ENCODE measurements at regions not wholly inside any gene's neighbourhood (a gene's known extent, or its start where the extent isn't known, plus 50 kb on each side); places are given as distances from the start of the nearest gene placed in this dataset.

DNA sequence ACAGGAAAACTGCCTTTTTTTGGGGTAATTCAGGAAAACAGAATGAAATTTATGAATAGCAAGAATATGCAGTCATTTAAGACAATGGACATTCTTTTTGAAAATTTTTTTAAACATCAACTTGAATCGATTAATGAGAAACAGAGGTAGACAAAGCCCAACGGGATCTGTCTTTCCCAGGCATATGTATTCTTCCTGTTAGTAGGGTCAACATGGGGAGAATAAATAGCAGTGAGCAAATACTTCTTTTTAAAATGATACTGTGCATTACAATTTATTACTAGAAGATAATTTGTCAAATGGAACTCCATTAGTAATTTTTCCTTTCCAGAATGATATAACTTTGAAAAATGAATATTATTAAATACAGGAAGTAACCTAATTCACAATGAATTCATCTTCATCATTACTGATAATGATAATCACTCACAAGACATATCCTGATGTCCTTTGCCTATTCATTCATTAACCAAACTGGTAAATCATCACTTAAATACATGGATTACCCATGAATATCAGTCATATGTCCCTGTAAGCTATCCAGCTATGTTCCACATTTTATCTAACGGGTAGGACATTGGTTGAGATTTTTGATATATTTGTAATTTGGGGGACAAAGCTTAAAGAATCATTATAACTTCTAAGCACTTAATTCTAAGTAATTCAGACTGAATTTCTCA, 209.2 kb upstream of the CDIN1 start:
- no peak for DNase-seq

DNA sequence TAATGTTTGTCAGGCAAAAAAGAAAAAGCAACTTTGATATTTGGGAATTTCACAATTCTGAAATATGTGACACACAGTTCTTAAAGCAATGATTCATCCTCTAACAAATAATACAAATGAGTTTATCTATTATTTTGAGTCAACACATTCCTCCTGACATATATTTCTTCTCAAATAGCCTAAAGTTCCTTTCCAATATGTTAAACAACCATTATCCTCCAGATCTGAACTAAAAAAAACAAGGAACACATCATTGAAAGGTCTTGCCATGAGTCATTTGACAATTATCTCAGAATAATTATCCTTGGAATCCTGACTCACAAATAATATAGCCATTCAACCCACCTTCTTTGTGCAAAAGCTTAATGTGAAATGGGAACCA, 208.7 kb upstream of the CDIN1 start:
- no peak for DNase-seq

DNA sequence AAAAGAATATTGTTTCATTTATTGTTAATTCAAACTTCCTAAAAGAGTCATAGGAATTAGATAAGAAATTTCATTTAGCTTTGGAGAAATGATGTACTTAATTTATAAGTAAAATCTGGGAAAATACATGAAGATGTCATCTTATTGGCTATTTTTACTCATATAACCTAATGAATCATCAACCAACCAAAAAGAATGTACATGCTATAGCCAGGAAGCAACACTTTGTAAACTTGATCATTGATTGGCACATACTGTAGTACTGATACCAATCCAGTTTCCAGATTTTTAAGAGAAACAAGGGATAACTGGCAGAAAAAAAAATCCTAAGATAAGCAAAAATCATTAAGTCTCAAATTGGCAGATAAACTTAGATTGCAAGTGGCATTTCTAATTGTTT, 207.9 kb upstream of the CDIN1 start:
- no peak for DNase-seq

DNA sequence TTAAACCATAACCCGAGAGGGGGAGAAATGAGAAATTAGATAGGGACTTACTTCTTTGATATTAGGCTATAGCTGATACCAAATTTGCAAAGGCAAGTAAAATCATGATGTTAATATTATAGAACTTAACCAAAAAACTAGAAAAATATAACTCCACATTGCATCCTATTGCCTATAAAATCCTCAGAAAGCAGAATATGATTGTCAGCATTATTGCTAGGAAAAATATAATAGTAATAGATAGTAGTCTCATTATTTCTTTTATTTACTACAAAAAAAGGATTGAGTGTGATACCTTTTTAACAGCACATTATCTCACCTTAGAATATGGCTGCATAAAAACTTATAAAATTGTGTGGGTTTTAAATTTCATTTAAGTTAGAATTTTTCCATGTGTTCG, 206.5 kb upstream of the CDIN1 start:
- no peak for DNase-seq

DNA sequence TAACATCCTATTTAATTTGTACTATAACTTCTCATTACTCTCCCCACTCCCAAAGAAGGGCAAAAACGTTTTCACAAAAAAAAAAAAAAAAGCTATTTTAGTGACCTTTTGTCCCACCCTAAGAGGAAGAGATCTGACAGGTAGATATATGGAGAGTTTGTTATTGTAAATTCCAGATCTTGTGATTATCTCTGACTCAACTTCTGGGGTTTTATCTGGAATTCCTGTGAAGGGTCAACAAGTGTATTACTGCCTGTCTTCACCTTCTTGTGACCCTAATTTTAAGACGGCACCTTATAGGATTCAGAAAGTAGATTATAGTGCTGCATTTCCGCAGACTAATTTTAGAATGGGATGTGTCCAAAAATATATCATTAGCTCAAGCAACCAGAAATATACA, 205.9 kb upstream of the CDIN1 start:
- no peak for DNase-seq

DNA sequence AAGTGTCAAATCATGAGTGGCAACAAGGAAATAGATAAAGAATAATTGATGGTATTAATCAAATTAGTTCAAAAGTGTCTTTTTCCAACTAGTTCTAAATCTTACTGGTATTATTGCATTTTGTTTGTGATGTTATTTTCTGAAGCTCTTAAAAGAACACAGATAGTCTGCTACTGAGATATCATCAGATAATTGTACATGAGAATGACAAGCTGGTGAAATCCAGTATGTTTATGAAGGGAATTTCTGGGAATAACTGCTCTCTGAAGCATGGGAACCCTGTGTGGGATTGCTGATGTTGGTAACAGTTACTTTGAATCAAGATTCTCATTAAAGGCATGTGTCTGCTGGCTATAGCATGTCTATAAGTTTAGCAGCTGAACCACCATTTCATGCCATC, 190.3 kb upstream of the CDIN1 start:
- DNase-seq = no peak

DNA sequence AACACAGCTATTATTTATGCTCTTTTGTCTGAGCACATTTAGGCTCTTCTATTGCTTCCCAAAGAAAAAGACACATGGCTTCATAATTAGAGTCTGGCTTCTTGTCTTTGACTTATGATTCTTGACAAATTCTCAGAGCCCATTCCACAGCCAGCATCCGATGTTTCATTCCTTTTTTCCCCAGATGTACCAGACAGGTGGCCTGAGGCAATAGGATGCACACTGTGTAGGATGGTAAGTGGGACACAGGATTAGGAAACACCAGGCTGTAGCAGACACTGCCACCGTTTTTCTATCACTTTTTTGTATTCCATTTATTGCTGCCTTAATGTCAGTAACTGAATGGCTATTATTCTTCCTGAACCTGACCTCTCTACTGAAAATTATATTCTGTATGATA, 188.9 kb upstream of the CDIN1 start:
- DNase-seq = no peak

DNA sequence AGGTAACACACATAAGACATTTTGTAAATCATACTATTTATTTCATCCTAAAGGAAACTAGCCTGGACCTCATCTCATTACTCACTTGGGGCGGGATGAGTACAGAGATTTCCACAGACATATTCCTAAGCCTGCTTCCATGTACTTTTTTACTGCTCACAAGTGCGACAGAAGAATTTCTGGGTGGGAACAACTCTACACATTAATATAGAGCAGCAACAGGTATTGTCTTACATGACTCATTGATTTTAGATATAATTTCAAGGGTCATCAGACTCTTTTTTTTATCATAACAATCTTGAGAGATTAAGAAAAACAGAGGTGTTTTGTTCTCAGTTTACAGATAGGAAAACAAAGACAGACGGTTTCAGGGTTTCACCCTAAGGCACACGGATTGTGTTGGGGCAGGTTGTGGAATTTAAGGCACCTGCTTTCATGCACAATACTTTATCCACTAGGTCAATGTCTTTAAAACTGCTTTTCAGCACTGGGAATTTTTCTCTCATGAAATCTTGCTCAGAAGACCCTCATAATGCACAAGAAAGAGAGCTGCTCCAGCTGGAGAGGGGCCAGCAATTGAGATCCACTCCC, 186.7 kb upstream of the CDIN1 start:
- no peak for DNase-seq

DNA sequence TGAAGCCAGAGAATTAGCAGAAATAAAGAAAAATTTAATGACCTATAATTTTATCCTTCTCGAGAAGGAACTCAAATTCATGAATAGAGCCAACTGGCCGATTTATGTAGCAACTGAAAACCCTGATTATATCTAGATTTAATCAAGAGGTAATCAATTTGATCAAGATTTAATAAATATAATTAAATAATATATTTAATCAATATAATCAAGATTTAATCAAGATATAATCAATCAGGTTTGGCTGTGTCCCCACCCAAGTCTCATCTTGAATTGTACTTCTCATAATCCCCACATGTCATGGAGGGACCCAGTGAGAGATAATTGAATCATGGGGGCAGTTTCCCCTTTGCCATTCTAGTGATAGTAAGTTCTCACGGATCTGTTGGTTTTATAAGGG, 181.2 kb upstream of the CDIN1 start:
- DNase-seq = no peak

DNA sequence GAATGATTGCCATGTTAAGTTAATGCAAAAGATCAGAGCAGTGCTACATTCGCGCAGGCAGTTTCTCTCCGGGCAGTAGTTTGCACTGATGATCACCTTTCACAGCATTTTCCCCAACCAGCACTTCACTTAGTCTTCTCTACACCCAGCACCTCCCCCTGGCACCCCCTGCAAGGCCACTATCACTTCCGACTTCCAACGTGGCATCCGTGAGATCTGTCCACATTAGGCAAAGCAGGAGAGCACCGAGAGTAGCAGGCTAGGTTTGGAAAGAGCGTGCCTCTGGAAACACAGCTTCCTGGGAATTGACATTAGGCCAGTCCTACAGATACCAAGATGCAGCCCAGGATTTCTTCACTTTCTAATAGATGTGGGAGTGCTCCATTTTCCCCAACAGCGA, 180.2 kb upstream of the CDIN1 start:
- no peak for DNase-seq

DNA sequence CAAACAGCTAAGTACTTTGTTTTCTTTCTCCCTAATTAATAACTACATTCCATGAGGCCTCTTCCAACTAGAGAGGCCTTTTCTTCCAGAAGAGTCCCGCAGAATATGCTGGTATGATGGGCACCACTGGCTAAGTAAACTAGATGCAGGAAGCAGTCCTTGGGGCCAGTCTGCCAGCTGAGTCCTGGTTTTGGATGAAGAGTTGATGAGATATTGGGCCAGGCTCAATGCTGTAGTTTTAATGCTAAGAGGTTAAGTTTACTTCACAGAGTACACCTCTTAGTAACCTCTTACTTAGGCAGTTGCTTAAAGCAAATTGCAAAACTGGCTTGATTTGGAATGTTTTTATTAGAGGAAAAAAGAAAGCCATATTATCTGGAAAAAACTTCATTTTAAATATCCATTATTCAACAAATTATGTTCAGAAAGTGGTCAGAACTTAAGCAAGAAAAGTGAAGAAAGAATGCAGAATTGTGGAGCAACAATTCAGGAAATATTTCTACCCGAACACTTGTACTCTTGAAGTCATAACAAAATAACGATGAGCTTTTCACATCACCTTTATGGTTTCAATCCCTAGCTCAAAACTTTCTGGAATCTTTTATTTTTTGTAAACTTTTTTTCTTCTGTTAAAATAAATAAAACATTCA, 178.4 kb upstream of the CDIN1 start:
- DNase-seq = no peak

DNA sequence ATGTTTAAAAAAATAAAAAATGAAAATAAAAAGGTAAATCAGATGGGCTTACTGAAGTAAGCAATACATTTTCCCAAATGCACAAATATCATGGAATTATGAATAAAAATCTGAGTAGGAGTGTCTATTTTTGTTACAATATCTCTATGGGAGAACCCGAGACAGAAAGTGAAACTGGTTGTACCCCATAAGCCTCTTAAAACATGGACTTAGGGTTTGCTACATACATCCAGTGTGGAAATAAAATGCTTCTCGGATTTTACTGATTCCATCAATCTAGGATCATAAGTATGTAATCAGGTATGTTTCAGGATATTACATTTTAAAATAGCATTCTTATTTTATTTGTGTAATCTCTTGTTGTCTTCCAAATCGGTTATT, 177.8 kb upstream of the CDIN1 start:
- no peak for DNase-seq

DNA sequence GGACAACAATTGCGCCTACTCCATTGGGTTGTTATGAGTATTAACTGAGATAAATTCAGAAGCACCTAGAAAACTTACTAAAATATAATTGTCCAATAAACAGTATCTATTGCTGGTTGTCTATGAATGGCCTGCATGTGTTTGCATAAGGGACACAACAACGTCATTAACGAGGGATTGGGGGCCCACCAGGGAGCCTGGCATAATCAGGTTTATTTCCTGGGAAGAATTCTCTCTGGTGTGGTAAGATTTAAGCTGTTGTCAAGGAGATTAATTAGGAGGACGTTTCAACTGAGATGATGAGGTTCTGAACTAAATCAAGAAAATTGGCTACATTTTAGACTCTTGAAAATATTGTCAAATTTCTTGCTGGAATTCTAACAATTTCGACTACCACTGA, 176.1 kb upstream of the CDIN1 start:
- DNase-seq = peak; percentile 26

DNA sequence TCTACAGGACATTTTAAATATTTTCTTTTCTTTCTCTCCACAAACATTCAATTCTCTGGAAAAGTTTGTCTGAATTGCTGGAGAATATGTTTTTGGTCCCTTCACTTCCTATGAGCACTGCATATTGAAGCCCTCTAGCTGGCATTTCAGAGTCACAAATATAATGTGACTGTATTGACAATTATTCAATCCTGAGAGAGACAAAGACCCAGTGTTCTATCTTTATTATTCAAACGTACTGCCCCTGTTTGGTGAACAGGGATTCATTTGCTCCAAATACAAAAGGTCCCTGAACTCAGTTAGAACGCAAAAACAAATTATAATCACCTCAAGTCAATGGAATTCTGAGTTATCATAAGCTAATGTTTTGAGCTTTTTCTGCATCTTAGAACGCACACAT, 173.1 kb upstream of the CDIN1 start:
- no peak for DNase-seq

DNA sequence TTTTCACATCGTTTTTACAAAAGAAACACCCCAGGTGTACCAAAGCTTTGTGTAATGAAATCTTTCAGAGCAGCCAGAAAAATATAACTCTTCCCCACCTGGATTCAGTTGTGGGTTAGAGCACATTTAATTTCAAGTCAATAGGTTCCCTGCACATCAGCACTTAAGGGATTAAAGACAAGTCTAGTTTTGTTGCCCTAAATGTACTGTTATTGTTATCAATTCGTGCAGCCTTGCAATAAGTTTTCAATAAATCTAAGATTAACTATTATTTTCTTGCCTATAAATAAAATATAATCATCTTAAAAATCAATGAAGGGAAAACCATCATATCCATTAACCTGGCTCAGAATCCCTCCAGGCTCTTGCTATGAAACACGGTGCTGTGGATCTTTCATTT, 172.5 kb upstream of the CDIN1 start:
- DNase-seq = no peak

DNA sequence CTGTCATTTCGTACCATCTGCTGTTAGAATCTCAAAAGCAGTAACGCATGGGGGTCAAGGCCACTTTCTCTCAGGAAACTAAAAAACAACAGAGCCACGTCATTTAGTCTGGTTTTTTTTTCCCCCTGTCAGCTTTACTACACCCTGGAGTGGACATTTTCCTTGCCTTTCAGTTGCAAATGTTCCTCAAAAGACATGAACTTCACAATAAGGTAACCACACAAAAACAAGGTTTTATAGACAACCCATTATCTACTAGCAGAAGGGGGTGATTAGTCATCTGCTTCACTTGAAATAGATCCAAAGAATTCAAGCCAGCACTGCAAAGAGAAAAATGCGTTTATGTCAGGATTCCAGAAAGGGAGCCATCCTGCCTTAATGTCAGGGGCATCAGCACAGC, 171.8 kb upstream of the CDIN1 start:
- DNase-seq = peak; percentile 12

DNA sequence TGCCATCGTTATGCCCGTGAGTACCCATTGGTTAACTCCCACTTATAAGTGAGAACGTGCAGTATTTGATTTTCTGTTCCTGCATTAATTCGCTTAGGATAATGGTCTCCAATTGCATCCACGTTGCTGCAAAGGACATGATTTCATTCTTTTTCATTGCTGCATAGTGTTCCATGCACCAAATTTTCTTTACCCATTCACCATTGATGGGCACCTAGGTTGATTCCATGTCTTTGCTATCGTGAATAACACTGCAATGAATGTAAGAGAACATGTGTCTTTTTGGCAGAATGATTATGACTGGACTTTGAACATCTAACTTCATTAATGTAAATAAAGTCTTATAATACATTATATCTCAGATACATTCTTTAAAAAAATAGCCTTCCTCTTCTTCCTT, 169.6 kb upstream of the CDIN1 start:
- DNase-seq = no peak

DNA sequence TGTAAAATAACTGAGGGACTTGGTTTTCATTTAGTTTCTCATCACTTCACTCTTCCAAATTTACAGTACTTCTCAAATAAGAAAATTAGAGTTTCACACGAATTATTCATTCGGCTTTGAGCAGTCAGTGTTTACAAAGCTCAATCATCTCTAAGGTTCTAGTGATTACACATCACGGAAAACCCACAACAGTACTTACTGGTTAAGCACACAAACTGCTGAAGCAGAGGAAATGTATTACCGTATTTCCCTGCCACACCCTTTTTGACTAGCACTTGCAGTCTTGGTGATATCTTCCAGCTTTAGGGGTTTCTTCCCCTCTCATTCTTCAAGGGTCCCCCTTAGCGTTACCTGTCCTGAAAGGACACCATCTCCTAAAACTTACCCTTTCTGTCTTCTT, 164.8 kb upstream of the CDIN1 start:
- DNase-seq = no peak

DNA sequence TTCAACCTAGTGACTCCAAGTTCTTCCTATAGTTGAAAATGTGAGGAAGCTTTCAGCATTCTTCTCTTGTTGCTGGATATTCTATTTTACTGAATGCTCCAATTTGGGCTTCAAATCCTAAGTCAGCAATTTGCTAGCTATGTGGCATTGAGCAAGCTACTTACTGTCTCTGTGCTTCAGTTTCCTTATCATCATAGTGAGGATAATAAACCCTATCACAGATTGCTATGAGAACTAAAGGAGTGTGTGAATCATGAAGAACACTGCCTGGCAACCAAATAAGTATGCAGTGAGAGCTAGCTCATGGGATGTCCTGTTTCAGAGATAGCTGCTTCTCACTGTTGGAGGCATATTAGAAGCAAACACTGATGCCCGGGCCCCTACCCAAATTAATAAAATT, 163.8 kb upstream of the CDIN1 start:
- no peak for DNase-seq

DNA sequence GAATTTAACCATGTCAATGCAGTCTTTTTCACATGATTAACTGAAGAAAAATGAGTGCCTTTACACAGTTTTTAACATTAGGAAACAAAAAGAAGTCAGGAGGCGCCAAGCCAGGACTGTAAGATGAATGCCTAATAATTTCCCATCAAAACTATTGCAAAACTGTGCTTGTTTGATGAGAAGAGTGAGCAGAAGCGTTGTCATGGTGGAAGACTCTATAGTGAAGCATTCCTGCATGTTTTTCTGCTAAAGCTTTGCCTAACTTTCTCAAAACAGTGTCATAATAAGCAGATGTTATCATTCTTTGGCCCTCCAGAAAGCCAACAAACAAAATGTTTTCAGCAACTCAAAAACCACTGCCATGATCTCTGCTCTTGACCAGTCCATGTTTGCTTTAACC, 156.8 kb upstream of the CDIN1 start:
- no peak for DNase-seq

DNA sequence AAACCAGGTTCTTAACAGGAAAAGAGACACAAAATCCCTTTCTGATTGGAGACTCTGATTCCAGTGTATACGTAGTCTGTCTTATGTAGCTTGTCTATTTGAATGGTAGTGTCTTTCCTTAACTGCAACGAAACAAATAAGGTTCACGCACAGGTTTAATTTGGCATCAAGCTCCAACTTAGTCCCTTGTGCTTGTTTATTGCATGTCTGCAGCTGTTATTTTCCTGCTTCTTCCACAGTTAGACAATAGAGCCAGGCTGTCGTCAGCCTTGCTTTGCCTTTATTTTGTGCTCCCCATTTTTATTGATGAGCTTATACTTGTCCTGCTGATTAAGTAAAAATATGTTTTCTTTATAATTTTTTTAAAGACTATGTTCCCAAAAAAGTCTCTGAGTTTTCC, 152.7 kb upstream of the CDIN1 start:
- DNase-seq = no peak

DNA sequence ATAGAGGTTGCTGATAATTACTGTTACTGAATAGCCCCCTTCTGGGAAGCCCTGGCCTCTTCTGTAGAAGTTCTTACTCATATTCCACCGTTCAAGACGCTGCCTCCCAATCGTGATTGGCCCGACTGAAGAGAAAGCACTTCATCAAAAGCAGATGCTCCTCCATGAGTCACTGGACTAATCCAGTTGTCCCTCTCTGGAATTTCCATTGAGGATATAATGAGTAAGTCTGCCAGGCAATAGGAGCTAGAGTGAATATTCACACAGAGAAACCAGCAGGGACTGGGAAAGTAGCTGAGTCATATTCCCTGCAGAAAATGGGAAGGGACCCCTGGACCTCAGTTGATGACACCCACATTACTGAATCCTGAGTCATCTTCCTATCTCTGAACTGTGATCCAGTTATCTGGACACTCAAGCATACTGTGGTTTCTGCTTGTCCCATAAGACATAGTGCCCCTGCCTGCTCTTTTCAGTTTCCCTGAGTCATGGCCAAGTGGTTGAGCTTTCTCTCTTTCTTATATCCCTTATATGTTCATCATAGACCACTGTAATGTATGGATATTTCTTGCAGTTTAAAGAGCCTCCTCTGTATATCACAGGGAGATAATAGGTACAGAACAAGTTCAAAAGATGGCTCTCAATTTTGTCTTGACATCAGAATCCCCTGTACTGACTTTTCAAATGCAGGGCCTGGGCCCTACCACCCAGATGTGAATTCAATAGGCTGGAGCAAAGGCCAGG, 151.2 kb upstream of the CDIN1 start:
- DNase-seq = no peak

DNA sequence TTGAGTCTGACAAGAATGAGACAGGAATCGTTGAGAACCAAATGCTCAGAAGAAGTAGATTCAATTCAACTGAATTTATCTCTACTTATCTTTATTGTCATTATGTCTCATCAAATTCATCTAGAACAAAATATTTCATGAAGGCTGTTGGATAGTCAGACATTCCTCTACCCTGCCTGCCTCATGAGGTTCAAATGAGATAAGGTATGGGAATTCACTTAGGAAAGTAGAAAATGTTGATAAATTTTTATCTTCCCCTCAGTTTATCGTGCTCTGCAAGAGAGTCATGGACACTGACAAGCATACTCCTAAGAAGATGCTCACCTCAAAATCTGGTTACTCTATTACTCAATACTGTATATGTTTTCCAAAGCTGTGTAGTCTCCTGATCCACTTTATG, 149.7 kb upstream of the CDIN1 start:
- no peak for DNase-seq

DNA sequence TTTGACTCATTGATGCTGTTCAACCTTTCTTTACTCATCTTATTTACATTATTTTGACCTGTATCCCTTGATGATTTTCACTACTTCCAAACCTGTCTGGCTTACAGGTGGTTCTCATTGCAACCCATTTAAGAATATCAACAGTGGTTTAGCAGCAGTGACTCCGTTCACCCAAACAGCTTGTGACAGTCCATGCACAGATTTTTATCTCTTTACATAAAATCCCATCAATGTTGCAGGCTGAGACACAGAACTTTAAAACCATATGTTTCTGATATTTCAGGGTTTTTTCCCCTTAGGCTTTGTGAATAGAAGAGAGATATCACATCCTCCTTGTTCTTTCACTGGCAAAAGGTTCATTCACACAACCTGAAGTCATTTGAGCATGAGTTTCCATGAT, 149.1 kb upstream of the CDIN1 start:
- no peak for DNase-seq
